IPS-20b (cell line): ENCODE measurements at regions not wholly inside any gene's neighbourhood (a gene's known extent, or its start where the extent isn't known, plus 50 kb on each side); places are given as distances from the start of the nearest gene placed in this dataset.

Experiments
- H3K27ac ChIP-seq: one replicate; pipeline ENCODE4 v1.5.1; 2013; ENCODE audit warnings: low read length
- H3K27me3 ChIP-seq: 2 replicates; pipeline ENCODE4 v1.6.1; 2013; ENCODE audit warnings: mild to moderate bottlenecking, low read length, inconsistent platforms; ENCODE audit not compliant: insufficient read depth
- H3K36me3 ChIP-seq: 2 replicates; pipeline ENCODE4 v1.6.1; 2013; ENCODE audit warnings: low read depth, mild to moderate bottlenecking, inconsistent platforms, low read length, moderate library complexity; ENCODE audit not compliant: insufficient read depth
- H3K4me1 ChIP-seq: 2 replicates; pipeline ENCODE4 v1.6.1; 2013; ENCODE audit warnings: mild to moderate bottlenecking, control low read depth, inconsistent platforms, low read length, moderate library complexity; ENCODE audit not compliant: insufficient read depth
- H3K4me3 ChIP-seq: 2 replicates; pipeline ENCODE4 v1.5.1; 2013; ENCODE audit warnings: mild to moderate bottlenecking, low read length, inconsistent platforms
- H3K9ac ChIP-seq: 2 replicates; pipeline ENCODE4 v1.6.1; 2013; ENCODE audit warnings: low read depth, mild to moderate bottlenecking, inconsistent platforms, low read length, moderate library complexity
- H3K9me3 ChIP-seq: 2 replicates; pipeline ENCODE4 v1.6.1; 2013; ENCODE audit warnings: mild to moderate bottlenecking, low read depth, low read length, inconsistent platforms; ENCODE audit not compliant: insufficient read depth

GRCh38 chr11:92728628-92729027 is 240.8 kb upstream of the MTNR1B start:
- H3K36me3 ChIP-seq, result no peaks in the 10 kb centered on the region
- H3K4me3 ChIP-seq, result no peak overlapping the region
- H3K9me3 ChIP-seq, result no peaks in the 10 kb centered on the region
- no peaks in the 10 kb centered on the region; the same call in 1 of the 2 replicates for H3K4me1 ChIP-seq
- H3K27ac ChIP-seq, result no peak overlapping the region
- no peaks in the 10 kb centered on the region for H3K27me3 ChIP-seq
- no peak overlapping the region for H3K9ac ChIP-seq

GRCh38 chr11:92735039-92735438 is 234.4 kb upstream of the MTNR1B start:
- no peak overlapping the region for H3K4me3 ChIP-seq
- H3K9ac ChIP-seq, result no peak overlapping the region
- H3K36me3 ChIP-seq, result no peaks in the 10 kb centered on the region
- H3K27me3 ChIP-seq, result no peaks in the 10 kb centered on the region
- no peaks in the 10 kb centered on the region for H3K9me3 ChIP-seq
- H3K27ac ChIP-seq, result no peak overlapping the region
- H3K4me1 ChIP-seq, result no peaks in the 10 kb centered on the region

DNA sequence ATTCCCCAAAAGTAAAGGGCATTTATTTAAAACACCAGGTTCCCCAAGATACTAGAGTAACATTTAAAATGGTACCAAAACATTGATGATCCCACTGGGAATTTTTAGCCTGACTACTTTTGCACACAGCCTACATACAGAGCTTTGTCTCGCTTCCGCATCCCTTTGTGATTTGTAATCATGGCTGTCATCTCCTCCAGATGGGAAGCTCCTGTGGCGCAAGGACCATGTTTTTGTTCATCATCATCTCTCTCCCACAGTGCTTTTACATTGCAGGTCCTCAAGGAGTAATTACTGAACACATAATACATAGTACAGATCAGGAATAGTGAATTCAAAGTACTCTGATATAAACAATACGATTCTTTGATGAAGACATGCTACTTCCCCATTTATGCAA is 231.2 kb upstream of the MTNR1B start:
- no peaks in the 10 kb centered on the region for H3K27me3 ChIP-seq
- H3K4me1 ChIP-seq, result no peaks in the 10 kb centered on the region
- H3K27ac ChIP-seq, result no peak overlapping the region
- no peak overlapping the region for H3K9ac ChIP-seq
- no peak overlapping the region for H3K4me3 ChIP-seq
- H3K36me3 ChIP-seq, result no peaks in the 10 kb centered on the region
- no peaks in the 10 kb centered on the region for H3K9me3 ChIP-seq

GRCh38 chr11:92739041-92739440 is 230.4 kb upstream of the MTNR1B start:
- H3K36me3 ChIP-seq, result no peaks in the 10 kb centered on the region
- no peak overlapping the region for H3K9ac ChIP-seq
- H3K4me3 ChIP-seq, result no peak overlapping the region

GRCh38 chr11:92739491-92739890 is 230.0 kb upstream of the MTNR1B start:
- Histone ChIP-seq H3K9me3 (no peaks in the 10 kb centered on the region), H3K9ac (no peak overlapping the region), H3K36me3 (no peaks in the 10 kb centered on the region), H3K4me3 (no peak overlapping the region), H3K27ac (no peak overlapping the region), H3K4me1 (no peaks in the 10 kb centered on the region), H3K27me3 (no peaks in the 10 kb centered on the region)

More at GRCh38 chr11:92739041-92739440, 230.4 kb upstream of the MTNR1B start:
- Histone ChIP-seq H3K4me1 (no peaks in the 10 kb centered on the region), H3K9me3 (no peaks in the 10 kb centered on the region), H3K27ac (no peak overlapping the region), H3K27me3 (no peaks in the 10 kb centered on the region)

GRCh38 chr11:92740276-92740675 is 229.2 kb upstream of the MTNR1B start:
- H3K27ac ChIP-seq, result no peak overlapping the region
- no peaks in the 10 kb centered on the region for H3K36me3 ChIP-seq
- no peak overlapping the region for H3K9ac ChIP-seq
- H3K4me3 ChIP-seq, result no peak overlapping the region
- no peaks in the 10 kb centered on the region for H3K9me3 ChIP-seq
- no peaks in the 10 kb centered on the region for H3K4me1 ChIP-seq
- H3K27me3 ChIP-seq, result no peaks in the 10 kb centered on the region

- no peak overlapping the region for H3K27ac ChIP-seq
- no peaks in the 10 kb centered on the region for H3K4me1 ChIP-seq
- no peaks in the 10 kb centered on the region for H3K36me3 ChIP-seq
- no peak overlapping the region for H3K4me3 ChIP-seq
- no peak overlapping the region for H3K9ac ChIP-seq
- H3K27me3 ChIP-seq, result no peaks in the 10 kb centered on the region
- peaks cover 5% of the 10 kb centered on the region for H3K9me3 ChIP-seq
These were observed 224.4 kb upstream of the MTNR1B start for GRCh38 chr11:92744929-92745585.

- H3K4me3 ChIP-seq, result no peak overlapping the region
- no peak overlapping the region for H3K27ac ChIP-seq
- no peaks in the 10 kb centered on the region for H3K4me1 ChIP-seq
- H3K36me3 ChIP-seq, result no peaks in the 10 kb centered on the region
- peaks cover 5% of the 10 kb centered on the region for H3K9me3 ChIP-seq
- H3K9ac ChIP-seq, result no peak overlapping the region
- no peaks in the 10 kb centered on the region for H3K27me3 ChIP-seq
These were observed 218.7 kb upstream of the MTNR1B start for GRCh38 chr11:92750794-92751193.

- Histone ChIP-seq H3K27me3 (no peaks in the 10 kb centered on the region), H3K9ac (no peak overlapping the region), H3K9me3 (peaks cover 5% of the 10 kb centered on the region), H3K36me3 (no peaks in the 10 kb centered on the region), H3K4me1 (no peaks in the 10 kb centered on the region), H3K4me3 (no peak overlapping the region), H3K27ac (no peak overlapping the region)
These were observed 217.9 kb upstream of the MTNR1B start for GRCh38 chr11:92751594-92751993.

DNA sequence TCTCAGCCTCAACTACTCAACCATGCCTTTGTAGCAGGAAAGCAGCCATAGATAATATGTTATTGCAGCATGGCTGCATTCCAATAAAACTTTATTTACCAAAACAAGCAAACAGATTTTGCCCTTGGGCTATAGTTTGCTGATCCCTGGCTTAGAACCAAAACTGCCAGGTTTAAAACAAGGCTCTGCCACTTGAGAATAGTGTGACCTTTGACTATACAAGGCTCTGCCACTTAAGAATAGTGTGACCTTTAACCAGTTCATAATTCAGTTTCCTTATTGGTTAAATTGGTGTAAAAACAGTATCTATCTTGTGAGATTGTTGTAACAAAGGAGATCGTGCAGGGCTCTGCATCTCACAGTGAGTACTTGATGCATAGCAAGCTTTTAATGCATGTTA is 217.3 kb upstream of the MTNR1B start:
- H3K4me3 ChIP-seq, result no peak overlapping the region
- no peaks in the 10 kb centered on the region for H3K4me1 ChIP-seq
- no peaks in the 10 kb centered on the region for H3K27me3 ChIP-seq
- no peak overlapping the region for H3K9ac ChIP-seq
- H3K27ac ChIP-seq, result no peak overlapping the region
- peaks cover 4% of the 10 kb centered on the region for H3K9me3 ChIP-seq
- H3K36me3 ChIP-seq, result no peaks in the 10 kb centered on the region

- no peak overlapping the region for H3K4me3 ChIP-seq
- no peaks in the 10 kb centered on the region for H3K27me3 ChIP-seq
- no peaks in the 10 kb centered on the region for H3K36me3 ChIP-seq
- H3K27ac ChIP-seq, result no peak overlapping the region
- H3K9me3 ChIP-seq, result no peaks in the 10 kb centered on the region
- H3K9ac ChIP-seq, result no peak overlapping the region
- H3K4me1 ChIP-seq, result no peaks in the 10 kb centered on the region
These were observed 216.3 kb upstream of the MTNR1B start for GRCh38 chr11:92753161-92753560.

DNA sequence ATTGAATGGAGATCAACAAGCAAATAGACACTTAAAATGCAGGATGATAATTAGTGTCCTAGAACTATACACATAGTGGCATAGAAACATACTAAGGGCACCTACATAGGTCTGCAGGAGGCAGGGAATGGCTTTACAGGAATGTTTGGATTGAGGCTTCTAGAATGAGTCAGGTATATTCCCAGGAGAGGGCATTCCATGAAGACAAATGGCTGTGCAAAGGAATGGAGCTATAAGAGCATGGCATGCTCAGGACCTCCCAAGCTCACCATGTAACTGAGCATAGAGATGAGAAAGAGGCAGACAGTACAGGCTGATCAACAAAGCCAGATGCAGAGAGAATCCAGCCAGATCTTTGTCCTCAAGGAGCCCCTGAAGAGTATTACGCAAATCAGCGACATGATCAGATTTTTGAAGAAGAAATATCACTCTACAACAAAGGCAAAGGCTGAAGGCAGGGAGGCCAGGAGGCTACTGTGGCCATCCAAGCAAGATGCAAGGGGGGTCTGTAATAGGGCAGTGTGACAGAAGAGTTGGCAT is 211.1 kb upstream of the MTNR1B start:
- no peaks in the 10 kb centered on the region for H3K4me1 ChIP-seq
- no peak overlapping the region for H3K4me3 ChIP-seq
- H3K27ac ChIP-seq, result no peak overlapping the region
- no peaks in the 10 kb centered on the region for H3K9me3 ChIP-seq
- H3K36me3 ChIP-seq, result no peaks in the 10 kb centered on the region
- H3K27me3 ChIP-seq, result no peaks in the 10 kb centered on the region
- no peak overlapping the region for H3K9ac ChIP-seq
